ENCODE measurements at regions not wholly inside any gene's neighbourhood (a gene's known extent, or its start where the extent isn't known, plus 50 kb on each side); places are given as distances from the start of the nearest gene placed in this dataset.

DNA sequence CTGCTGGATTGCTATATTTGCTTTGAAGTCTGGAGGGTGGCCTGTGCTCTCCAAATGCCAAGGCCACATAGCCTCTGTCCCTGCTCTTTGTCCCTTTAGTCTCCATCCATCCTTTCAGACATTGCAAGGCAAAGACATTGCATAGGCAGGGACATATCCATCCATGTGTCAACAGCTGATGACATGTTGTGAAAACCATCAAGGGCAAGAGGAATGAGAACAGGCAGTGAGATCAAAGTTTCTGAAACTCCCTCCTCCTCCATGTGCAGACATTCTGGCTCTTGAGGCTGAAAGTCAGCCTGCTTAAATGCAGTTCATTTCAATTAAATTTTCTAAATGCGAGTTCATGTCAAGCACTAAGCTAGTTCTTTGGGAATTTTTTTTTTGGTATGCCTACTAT lies 135.2 kb upstream of the CTNNB1 start:
- DNase-seq: no peak

DNA sequence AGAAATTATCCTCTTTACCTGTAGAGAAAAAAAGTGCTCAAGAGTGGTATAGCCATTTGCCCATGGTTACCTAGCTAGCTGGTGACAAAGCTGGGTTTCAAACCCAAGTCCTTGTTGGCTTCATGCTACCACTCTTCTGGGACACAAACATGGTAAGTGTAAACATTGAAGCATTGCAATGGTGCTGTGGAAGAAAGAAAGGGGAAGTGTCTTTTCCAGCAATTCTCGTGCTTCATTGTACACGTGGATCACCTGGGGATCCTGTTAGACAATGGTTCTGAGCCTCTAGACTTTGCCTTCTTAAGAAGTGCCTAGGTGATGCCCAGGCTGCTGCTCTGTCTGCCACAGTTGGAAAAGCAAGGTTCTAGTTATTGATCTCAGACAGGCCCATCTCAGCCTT lies 134.8 kb upstream of the CTNNB1 start:
- DNase-seq: no peak

DNA sequence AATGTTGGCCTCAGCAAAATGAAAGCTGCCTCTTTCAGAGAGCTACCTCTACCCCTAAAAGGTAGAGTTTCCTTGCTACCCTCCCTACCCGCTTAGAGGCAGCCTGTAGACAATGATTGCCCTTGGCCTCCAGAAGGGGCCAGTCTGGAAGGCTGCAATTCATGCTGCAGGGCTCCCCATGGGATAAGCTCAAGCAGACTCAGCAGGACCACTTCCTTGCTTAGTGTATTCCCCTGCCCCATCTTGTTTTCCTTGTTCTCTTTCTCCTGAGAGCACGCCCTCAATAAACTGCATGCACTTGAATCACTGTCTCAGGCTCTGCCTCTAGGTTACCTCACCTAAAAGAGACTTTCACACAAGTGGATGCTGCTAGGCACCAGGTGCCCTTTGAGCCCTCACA lies 134.0 kb upstream of the CTNNB1 start:
- DNase-seq: no peak

DNA sequence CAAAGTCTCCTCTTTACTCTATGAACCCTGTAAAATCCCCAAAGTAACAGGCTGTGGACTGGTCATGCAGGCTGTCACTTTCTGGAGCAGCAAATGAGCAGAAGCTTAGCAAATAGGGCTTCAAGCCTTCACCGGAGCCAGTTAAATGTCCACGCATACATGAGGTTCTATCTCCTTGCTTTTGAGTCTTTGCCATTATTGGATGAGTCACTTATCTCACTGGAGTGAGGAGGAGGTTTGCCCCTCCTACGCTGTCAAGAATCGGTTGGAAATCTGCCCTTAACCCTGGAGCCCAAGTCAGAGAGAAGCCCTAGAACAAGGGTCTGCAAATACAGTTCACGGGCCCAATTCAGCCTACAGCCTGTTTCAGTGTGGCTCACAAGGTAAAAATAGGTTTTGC lies 126.1 kb upstream of the CTNNB1 start:
- no peak for DNase-seq

DNA sequence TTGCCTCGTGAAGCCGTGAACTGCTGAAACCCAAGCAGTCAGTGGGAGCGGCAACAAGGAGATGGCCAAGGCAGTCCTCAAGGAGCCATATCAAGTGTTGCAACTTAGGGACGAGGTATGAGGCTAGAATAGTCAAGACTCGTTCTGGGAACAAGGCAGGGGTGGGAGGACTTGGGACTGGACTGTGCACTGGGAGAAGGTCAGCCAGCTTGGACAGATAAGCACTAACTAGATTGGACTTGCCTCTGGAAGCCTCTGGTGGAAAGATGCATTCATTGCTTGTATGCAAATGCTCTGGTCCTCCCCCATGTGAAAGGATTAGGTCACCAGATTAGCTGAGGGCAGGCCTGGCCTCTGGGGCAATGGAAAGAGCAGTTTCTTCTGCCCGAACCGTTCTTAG lies 123.3 kb upstream of the CTNNB1 start:
- DNase-seq: no peak

DNA sequence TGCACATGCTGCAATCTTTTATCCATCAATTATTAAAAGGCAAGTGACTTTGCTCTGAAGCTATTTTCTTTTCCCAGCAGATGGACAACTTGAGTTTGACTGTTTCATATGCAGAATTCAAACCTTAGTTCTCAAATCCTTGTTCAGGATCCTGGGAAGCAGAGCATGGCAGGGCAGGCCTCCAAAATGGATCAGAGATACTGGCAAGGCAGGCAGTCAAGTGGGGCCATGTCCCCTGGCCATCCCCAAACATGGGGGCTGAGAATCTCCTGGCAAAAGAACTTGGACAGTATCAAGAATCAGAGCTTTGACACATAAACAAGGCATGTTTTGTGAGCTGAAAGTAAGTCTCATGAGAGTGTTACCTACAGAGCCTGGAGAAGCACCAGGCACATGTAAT lies 122.9 kb upstream of the CTNNB1 start:
- no peak for DNase-seq

DNA sequence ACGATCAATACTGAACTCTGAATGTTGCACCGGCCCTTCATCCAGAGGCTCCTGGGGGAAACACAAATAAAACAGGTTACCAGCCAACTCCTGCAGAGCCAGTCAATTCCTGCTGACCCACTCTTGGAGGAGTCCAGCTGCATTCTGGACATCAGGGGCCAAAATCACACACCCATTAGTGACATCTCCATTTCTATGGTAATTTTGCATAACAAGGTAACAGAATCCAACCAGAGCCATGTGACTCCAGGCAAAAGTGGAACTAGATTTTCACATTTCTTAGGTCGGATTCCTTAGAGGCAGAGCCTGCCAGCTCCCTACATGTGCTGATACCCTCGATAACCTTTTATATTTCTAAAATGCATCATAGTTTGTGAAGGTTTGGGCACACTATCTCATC lies 119.2 kb upstream of the CTNNB1 start:
- no peak for DNase-seq

DNA sequence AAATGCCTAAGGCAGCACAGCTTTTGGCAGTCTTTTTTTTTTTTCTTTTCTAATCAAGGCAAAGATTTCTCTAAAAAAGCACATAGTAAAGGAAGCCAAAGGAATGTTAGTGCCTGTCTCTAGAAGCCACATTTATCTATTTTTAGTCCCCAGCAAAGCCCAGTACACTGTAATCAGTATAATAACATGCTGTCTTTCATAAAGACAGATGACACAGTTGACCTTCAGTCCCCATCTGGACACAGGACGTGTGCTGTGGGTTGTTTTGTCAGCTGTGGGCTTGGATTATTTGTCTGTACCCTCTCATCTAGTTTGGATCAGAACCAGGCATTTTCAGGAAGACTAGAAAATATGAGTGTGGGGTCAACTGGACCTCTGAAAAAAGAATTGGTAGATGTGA lies 110.4 kb upstream of the CTNNB1 start:
- no peak for DNase-seq

DNA sequence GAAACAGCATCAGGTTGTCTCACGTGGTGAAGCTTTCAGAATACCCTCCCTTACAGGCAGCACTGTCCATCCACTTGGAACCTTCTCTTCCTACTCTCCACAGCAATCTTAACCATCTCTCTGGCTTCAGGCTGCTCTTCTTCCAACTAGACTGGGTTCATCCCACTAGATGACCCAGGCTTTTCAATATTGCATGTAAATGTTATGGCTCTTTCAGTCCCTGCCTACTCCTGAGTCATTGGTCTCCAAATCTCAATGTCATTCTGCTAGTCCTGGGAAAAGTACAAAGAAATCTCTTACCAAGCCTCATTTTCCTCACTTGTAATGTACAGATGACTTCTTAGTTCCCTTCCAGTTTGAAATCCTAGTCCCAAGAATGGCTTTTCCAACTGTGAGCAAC lies 109.7 kb upstream of the CTNNB1 start:
- DNase-seq: no peak

DNA sequence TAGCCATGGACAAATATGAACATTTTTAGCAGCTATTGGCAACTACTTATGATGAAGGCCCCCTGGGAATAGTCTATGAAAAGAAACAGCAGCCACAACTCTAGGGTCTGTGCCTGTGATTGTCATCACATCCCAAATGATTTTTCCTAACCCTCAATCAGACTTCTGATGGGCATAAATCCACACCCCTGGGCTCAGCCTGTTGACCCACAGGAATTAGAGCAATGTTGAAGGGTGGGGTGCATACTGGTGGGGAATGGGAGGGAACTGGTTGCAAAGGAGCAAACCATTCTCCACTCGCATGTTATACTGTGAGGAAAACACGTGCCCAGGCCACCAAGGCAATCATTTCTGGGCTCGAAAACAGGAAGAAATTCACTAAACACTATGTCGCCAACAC lies 106.5 kb upstream of the CTNNB1 start:
- no peak for DNase-seq

DNA sequence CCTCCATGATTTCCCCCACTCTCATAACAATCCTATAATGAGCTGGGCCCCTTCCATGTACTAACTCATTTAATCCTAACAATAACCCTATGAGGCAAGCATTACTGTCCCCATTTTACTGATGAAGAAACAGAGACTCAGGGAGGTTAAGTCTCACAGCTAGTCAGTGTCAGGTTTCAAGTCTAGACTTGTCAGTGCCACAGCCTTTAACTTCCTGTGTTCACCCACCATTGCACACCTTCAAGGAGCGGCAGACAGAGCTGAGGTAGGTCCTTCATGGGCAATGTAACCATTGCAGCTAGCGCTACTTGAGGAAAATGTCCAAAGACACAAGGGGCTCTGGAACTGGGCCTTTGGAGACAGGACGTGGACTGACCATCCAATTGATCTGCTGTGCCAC lies 105.8 kb upstream of the CTNNB1 start:
- DNase-seq: no peak

DNA sequence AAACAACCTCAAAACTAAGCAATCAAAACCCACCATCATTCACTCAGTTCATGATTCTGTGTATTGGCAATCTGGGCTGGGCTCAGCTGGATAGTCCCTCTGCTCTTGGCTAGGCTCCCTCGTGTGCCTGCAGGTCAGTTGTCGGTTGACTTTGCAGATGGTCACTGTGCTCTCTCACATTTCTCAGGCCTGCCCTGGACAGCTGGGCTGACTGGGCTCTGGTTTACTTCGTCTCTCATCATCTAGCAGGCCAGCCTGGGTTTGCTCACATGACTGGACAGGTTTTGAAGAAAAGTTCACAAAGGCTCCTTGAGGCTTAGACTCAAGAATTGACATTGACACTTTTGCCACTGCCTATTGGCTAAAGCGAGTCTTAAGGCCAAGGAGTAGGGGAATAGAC lies 105.0 kb upstream of the CTNNB1 start:
- DNase-seq: no peak

DNA sequence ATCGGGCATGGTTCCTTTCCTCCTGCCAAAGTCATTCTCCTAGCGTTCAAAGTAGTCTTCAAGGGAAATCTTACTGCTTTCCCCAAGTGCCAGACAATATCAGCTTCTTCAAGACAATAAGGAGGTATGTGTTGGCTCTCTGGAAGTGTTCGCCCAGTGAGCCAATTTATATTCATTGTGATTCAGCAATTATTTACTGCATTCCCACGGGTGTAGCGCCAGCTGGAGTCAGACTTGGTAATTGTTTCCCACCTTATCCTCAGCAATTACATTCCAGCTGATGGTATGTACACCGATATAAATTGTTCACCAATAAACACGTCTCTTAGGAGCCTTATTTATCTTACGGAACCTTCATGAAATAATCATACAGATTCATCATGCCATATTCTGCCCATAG lies 103.6 kb upstream of the CTNNB1 start:
- no peak for DNase-seq

DNA sequence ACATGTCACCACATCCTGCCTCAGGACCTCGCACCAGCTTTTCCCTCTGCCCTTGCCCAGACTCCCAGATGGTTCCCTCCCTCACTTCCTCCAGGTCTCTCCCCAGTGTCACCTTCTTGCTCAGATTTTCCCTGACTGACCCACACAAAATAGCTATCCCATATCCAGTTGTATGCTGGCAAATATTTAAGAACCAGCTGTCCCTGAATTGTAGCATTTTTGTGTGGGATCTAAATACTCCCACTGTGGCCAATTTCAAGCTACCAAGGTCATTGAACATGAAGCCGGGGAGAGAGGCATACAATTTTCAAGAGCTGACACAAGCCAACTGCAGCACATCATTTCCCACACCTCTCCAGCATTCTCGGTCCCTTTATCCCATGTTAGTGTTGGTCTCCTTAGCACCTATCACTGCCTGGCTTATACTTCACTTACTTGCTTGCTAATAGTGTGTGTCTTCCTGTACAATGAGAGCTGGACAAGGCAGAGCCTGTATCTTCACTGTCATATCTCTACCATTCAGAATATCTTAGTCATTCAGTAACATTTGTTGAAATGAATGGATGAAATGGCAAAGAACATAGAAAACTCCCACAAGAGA lies 101.3 kb upstream of the CTNNB1 start:
- DNase-seq: no peak

DNA sequence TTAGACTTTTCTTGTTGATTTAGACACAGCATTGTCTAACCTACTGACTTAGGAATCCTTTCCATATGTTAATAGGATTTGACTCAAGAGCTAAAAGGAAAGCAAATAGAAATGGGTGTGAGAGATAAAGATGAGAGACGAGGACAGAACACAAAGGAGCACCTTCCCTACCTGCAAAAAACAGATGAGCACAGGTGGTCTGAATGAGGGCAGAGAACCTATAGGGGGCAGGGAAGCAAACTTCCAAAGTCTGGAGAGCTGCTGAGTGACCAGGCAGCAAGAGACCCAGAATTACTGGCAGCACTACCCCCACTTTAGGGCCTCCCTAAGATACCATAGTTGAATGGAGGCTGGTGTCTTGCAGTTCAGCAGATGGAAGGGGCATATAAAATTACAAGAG lies 98.1 kb upstream of the CTNNB1 start:
- no peak for DNase-seq

DNA sequence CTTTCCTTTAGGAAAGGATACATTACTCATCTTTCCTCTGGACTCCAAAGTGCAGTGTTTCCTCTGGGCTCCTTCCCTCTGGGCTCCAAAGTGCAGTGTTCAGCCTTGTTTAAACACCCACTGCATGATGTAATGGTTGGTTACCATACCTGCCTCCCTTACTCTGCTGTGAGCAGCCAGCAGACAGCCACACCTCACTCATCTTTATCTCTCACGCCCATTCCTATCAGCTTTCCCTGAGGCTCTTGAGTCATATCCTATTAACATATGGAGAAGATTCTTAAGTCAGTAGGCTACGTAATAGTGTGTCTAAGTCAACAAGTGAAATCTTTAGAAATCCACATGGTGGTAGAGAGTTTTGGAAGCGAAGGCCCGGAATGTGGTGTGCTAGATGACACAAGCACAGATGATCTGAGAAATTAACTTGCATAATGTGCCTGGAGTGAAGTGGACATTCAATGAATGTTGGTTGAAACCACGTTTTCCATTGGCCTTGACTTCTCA lies 97.2 kb upstream of the CTNNB1 start:
- no peak for DNase-seq

DNA sequence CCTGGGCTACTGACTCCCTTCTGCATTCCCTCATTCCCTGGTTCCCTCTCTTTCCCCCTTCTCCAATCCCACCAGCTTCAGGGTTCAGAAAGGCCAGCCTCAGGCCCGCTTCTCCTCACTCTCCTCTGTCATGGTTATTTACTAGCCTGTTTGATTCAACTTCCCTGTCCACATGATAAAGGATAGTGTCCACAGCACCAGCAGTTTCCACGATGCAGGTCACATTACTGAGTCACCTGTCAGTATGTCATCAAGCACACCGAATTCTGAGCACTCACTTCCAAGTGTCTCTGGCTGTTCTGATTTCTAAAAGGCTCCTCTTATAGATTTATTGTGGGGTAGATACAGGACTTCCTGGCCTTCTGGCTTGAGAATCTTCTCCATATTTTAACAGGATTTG lies 96.6 kb upstream of the CTNNB1 start:
- DNase-seq: no peak

DNA sequence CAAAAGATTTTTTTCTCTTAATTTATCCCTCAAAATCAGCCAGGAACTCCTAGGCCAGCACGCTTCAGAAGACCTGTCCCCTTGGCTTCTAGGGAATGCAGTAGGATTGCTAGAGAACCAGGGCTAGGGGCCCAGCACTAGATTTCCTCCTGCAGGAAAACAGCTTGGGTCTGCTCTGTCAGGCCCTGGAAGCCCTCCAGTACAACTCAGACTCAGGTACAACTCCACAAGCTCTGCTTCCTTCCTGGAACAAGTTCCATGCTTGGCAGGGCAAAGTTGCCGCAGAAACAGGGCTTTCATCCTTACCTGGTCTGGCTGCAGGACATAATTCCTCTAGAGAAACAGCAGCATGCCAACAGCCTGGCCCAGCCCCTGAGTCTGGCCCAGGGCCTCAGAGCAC lies 96.1 kb upstream of the CTNNB1 start:
- no peak for DNase-seq

DNA sequence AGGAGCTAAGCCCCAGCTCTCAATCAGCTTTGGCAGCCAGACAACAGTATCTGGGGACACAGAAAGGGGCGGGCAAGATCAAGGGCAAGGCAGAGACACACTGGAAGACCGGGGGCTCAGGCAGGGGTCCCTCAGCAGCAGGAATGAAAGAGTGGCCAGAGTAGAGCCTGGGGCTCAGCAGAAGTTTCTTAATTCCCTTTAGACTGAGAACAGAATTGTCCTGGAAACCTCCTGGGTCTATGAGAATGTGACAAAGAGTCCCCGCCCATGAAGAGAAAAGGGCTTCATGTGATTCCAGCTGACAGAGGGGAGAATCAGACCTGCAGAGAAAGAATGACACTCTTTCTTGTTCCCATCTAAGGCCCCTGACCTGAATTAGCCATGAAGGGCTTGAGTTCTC lies 95.2 kb upstream of the CTNNB1 start:
- DNase-seq: no peak

DNA sequence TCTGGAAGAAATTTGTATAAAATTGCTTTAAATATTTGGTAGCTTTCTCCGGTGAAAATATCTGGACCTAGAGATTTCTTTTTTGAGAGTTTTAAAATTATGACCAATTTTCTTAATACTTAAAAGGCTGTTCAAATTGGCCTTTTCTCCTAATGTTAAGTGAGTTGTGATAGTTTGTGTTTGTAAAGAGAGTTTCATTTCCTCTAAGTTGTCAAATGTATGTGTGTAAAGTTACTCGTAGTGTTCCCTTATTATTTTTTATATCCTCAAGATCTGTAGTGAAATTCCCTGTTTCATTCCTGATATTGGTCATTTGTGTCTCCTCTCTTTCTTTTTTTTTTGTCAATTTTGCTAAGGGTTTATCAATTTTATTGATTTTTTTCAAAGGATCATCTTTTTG lies 92.6 kb upstream of the CTNNB1 start:
- no peak for DNase-seq

DNA sequence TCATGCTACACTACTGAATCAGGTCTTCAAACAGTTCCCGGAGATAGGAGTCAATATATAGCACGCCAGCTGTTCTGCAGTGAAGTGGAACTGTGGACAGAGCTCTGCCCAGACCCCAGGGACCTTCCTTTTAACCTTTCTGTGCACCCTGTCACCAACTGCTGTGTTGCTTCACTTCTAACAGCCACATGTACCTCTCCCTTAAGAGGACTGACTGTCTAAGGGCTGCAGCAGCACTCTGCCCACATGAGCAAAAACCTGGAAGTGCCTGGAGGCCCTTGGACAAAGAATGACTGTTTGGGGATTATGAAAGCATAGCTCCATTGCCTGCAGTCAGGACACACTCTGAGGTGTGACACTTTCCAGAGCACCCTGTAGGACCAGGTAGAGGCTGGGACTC lies 88.3 kb upstream of the CTNNB1 start:
- no peak for DNase-seq

DNA sequence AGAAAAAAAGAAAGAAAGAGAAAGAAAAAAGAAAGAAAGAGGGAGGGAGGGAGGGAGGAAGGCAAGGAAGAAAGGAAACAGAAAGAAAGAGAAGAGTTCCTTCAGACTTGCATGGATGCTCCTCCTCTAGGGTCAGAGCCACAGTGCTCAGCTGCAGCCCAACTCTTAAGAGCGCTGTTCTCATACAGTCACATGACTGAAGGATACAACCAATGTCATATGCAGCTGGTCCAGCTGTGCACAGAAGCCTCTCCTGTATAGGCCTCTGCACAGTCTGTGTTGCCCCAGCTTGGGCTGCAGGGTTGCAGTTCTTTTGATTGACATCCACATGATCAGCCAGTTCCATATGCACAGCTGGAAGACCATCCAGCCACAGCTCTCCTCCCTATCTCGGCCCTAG lies 86.8 kb upstream of the CTNNB1 start:
- no peak for DNase-seq

DNA sequence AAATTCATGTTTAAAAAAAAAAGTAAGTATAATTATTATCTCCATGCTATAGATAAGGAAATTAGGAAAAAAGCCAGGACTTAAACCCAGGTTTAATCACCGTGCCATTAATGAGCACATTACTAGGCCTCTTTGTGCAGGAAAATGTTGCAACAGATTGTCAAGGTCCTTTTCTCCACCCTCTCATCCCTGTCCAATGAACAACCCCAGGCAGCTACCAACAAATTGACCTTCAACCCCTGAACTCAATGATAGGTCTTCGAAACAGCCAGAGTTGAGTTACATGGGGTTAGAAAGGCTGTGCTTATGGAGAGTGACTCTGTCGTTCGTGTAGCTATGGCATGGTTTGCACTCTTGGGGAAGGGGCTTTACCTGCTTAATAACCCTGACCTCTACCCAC lies 84.2 kb upstream of the CTNNB1 start:
- no peak for DNase-seq

DNA sequence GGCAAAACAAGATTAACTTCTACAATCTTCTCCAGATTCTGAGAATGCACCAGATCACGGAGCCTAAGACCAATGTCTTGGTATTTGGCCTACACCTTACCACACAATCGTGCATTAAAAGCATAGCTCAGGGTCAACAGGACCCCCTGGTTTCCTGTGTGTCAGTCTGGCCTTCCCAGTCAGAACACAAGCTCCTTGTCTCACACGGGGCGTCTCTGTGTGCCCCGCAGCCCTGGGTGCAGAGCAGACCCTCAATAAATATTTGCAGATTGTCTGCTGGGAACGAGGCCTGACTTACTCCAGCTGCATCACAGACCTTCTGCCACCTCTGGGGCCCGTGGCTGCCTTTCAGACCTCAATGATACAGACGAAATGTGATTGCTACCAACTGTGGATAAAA lies 82.5 kb upstream of the CTNNB1 start:
- no peak for DNase-seq

DNA sequence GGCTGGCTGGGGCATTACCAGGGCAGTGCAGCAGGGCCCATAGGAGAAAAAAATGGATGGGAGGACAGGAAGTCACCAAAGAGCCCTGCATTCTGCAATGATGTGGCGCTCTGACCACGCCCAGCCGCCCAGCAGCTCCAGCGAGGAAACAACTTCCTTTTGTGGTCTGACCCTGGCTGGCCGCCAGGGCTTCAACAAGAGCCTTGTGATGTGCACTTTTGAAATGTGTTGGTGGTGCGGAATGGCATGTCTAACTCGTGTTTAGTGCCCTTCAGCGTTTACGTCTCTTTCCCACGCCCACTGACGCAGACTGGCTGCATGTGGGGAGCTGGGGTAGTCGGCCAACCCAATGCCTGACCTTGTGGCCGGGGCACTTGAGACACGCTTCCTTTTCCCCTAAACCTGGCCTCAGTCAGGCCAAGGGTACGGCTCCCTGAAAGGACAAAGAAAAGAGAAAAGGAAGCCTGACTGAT lies 81.9 kb upstream of the CTNNB1 start:
- DNase-seq: no peak
